Activated T-cell treated with anti-CD3 and anti-CD28 coated beads for 4 hours (primary cell): ENCODE measurements at regions not wholly inside any gene's neighbourhood (a gene's known extent, or its start where the extent isn't known, plus 50 kb on each side); places are given as distances from the start of the nearest gene placed in this dataset.
"Not testable (repeated sequence)": the region's sequence is repeated elsewhere in the genome, so short reads cannot be mapped to it uniquely, and the experiment has no call there.

Experiments
- DNase-seq: peaks from one replicate; pipeline ENCODE4 v3.0.0-alpha.2; 2020

GRCh38 chr4:82171531-82172155 is 202.1 kb downstream of the HNRNPD start:
- DNase-seq = no peak

GRCh38 chr4:82149750-82150149 is 224.0 kb downstream of the HNRNPD start:
- DNase-seq = no peak

- no peak for DNase-seq
These were observed 227.9 kb downstream of the HNRNPD start for GRCh38 chr4:82145850-82146249.

GRCh38 chr4:82140422-82140821 is 233.4 kb downstream of the HNRNPD start:
- no peak for DNase-seq

- no peak for DNase-seq
These were observed 234.5 kb downstream of the HNRNPD start for GRCh38 chr4:82139287-82139686.

GRCh38 chr4:82138374-82138773 is 235.4 kb downstream of the HNRNPD start:
- DNase-seq = no peak

- no peak for DNase-seq
These were observed 237.5 kb downstream of the HNRNPD start for GRCh38 chr4:82136161-82136801.

GRCh38 chr4:82128355-82128754 is 245.4 kb downstream of the HNRNPD start:
- no peak for DNase-seq

GRCh38 chr4:82126512-82127040 is 247.2 kb downstream of the HNRNPD start:
- DNase-seq = no peak

- no peak for DNase-seq
These were observed 247.9 kb downstream of the HNRNPD start for GRCh38 chr4:82125787-82126297.

- no peak for DNase-seq
These were observed 248.6 kb downstream of the HNRNPD start for GRCh38 chr4:82124932-82125786.

GRCh38 chr4:82124365-82124764 is 249.4 kb downstream of the HNRNPD start:
- no peak for DNase-seq

GRCh38 chr4:82123934-82124333 is 249.9 kb downstream of the HNRNPD start:
- no peak for DNase-seq

GRCh38 chr4:82115183-82115582 is 258.6 kb downstream of the HNRNPD start:
- not testable (repeated sequence) for DNase-seq

GRCh38 chr4:82108506-82108905 is 265.3 kb downstream of the HNRNPD start:
- DNase-seq = no peak

GRCh38 chr4:82104578-82104977 is 269.2 kb downstream of the HNRNPD start:
- no peak for DNase-seq

- no peak for DNase-seq
These were observed 273.7 kb downstream of the HNRNPD start for GRCh38 chr4:82099928-82100579.

- no peak for DNase-seq
These were observed 276.3 kb downstream of the HNRNPD start for GRCh38 chr4:82097504-82097903.

- DNase-seq = no peak
These were observed 283.1 kb downstream of the HNRNPD start for GRCh38 chr4:82090717-82091116.

- DNase-seq = no peak
These were observed 289.0 kb downstream of the HNRNPD start for GRCh38 chr4:82084747-82085146.

GRCh38 chr4:82077471-82077995 is 296.3 kb downstream of the HNRNPD start:
- DNase-seq = not testable (repeated sequence)

GRCh38 chr4:82076809-82077208 is 297.0 kb downstream of the HNRNPD start:
- DNase-seq = no peak

GRCh38 chr4:82076359-82076758 is 297.4 kb downstream of the HNRNPD start:
- DNase-seq = no peak
